HepG2 (cell line): ENCODE measurements at regions not wholly inside any gene's neighbourhood (a gene's known extent, or its start where the extent isn't known, plus 50 kb on each side); places are given as distances from the start of the nearest gene placed in this dataset.

Source experiments
- ATAC-seq: fragments of 200-7000 bp; cut with Tn5 transposase; 3 replicates; pipeline ENCODE4 v1.9.1; 2020; ENCODE audit warnings: mild to moderate bottlenecking, moderate library complexity
- BruUV-seq: library from RNA; stranded (reverse); fragments of 400-500 nt; replicated peaks from 2 replicates; lab custom pipeline; 2021; lab: Mats Ljungman, UMichigan
- CTCF ChIA-PET: fragments of 300-600 bp; formaldehyde crosslinking; extraction: SDS; loops from one replicate; lab custom pipeline; 2021; ENCODE audit warnings: low total read pairs, inconsistent platforms, low intra/inter-chr PET ratio; lab: Yijun Ruan, JAX
- POLR2A ChIA-PET: fragments of 350-600 bp; sonication (Branson Sonifier 250); formaldehyde crosslinking; loops from one replicate; lab custom pipeline; 2020; ENCODE audit warnings: antibody characterized with exemption, inconsistent platforms; lab: Yijun Ruan, JAX
- DNase-seq: peaks from one replicate; pipeline ENCODE4 v3.0.0-alpha.2; 2015; ENCODE audit warnings: low spot score
- FAIRE-seq: peaks from 3 replicates; lab custom pipeline; 2011; peaks lifted over from hg19 to GRCh38; lab: Jason Lieb, UNC
- H2AFZ ChIP-seq: one replicate; pipeline ENCODE4 v1.6.1; 2011; ENCODE audit warnings: low read length, inconsistent platforms
- H3K27ac ChIP-seq: fragments of 300-600 bp; 3 replicates; pipeline ENCODE4 v1.8.0; 2011; ENCODE audit warnings: mixed run types, mild to moderate bottlenecking, mixed read lengths, low read length, inconsistent platforms; ENCODE audit not compliant: insufficient read depth; ENCODE audit errors: extremely low read length
- H3K27me3 ChIP-seq, 2 experiments: fragments of 200-600 bp in 1 of 2; 2 replicates in 1 of 2; 3 replicates in 1 of 2; pipeline versions ENCODE4 v1.6.0 to v1.8.0; 2011; ENCODE audit warnings: low read length in 2 of 2, mild to moderate bottlenecking in 2 of 2, moderate library complexity in 2 of 2, inconsistent platforms in 1 of 2; ENCODE audit not compliant: insufficient read depth in 2 of 2, control insufficient read depth in 1 of 2
- H3K36me3 ChIP-seq, 2 experiments: fragments of 200-600 bp in 1 of 2; replicated peaks in 1 of 2; 2 replicates in 1 of 2; 3 replicates in 1 of 2; pipeline versions ENCODE4 v1.5.1 to v1.8.0; 2011; ENCODE audit warnings: low read length in 2 of 2, inconsistent platforms in 1 of 2; ENCODE audit not compliant: insufficient read depth in 2 of 2, control insufficient read depth in 1 of 2
- H3K4me1 ChIP-seq: 2 replicates; pipeline ENCODE4 v1.5.1; 2012; ENCODE audit warnings: low read length, inconsistent platforms; ENCODE audit not compliant: insufficient read depth
- H3K4me2 ChIP-seq: 2 replicates; pipeline ENCODE4 v1.6.0; 2011; ENCODE audit warnings: low read depth, low read length, inconsistent platforms
- H3K4me3 ChIP-seq, 3 experiments: fragments of 200-600 bp in 1 of 3; sonication (generic), shearing (Covaris generic) in 1 of 3; replicated peaks in 1 of 3; 2 replicates each; pipeline ENCODE4 v1.5.1; 2011 to 2016; ENCODE audit warnings: low read length in 3 of 3, inconsistent platforms in 2 of 3, low read depth in 2 of 3, mild to moderate bottlenecking in 2 of 3, control low read depth in 1 of 3, mixed read lengths in 1 of 3; ENCODE audit not compliant: insufficient read depth in 1 of 3
- H3K79me2 ChIP-seq: one replicate; pipeline ENCODE4 v1.6.1; 2011; ENCODE audit warnings: low read length, inconsistent platforms; ENCODE audit not compliant: insufficient read depth
- H3K9ac ChIP-seq: 2 replicates; pipeline ENCODE4 v1.6.0; 2011; ENCODE audit warnings: mild to moderate bottlenecking, low read depth, low read length, inconsistent platforms; ENCODE audit not compliant: insufficient read depth
- H3K9me3 ChIP-seq: 2 replicates; pipeline ENCODE4 v1.5.1; 2012; ENCODE audit warnings: mild to moderate bottlenecking, low read length
- H4K20me1 ChIP-seq: 2 replicates; pipeline ENCODE4 v1.6.0; 2011; ENCODE audit warnings: inconsistent platforms, mild to moderate bottlenecking, low read length, moderate library complexity; ENCODE audit not compliant: insufficient read depth
- ATRX ChIP-seq: sonication (generic); formaldehyde crosslinking; IDR thresholded peaks from 2 replicates; pipeline ENCODE4 v1.4.0; 2020; ENCODE audit warnings: missing genetic modification reagents, borderline replicate concordance
- GPN1 ChIP-seq: sonication (generic); formaldehyde crosslinking; IDR thresholded peaks from 2 replicates; pipeline ENCODE4 v1.5.1; 2020; ENCODE audit warnings: missing genetic modification reagents, borderline replicate concordance
- IRX3 ChIP-seq: sonication (generic); formaldehyde crosslinking; IDR thresholded peaks from 2 replicates; pipeline ENCODE4 v1.8.1; 2023; ENCODE audit warnings: mild to moderate bottlenecking, low read depth, missing genetic modification reagents, borderline replicate concordance
- JUNB ChIP-seq: sonication (generic); formaldehyde crosslinking; IDR thresholded peaks from 2 replicates; pipeline ENCODE4 v1.8.0; 2022; ENCODE audit warnings: missing genetic modification reagents, mild to moderate bottlenecking, borderline replicate concordance
- KAT2B ChIP-seq: fragments of 150-350 bp; IDR thresholded peaks from 2 replicates; pipeline ENCODE4 v1.6.1; 2014; ENCODE audit warnings: low read depth, low read length, borderline replicate concordance
- NCOA1 ChIP-seq: sonication (generic); formaldehyde crosslinking; IDR thresholded peaks from 2 replicates; pipeline ENCODE4 v1.9.0; 2021; ENCODE audit warnings: missing genetic modification reagents
- PHF5A ChIP-seq: IDR thresholded peaks from one replicate; pipeline ENCODE4 v1.6.1; 2018; ENCODE audit warnings: low read depth, missing genetic modification reagents; ENCODE audit not compliant: unreplicated experiment
- POLR2A ChIP-seq, 2 experiments: IDR thresholded peaks; 2 replicates each; pipeline ENCODE4 v1.6.1; 2011; ENCODE audit warnings: low read depth in 2 of 2, low read length in 2 of 2, mild to moderate bottlenecking in 1 of 2, moderate library complexity in 1 of 2; ENCODE audit not compliant: insufficient read depth in 1 of 2
- ZBTB21 ChIP-seq: sonication (generic); formaldehyde crosslinking; IDR thresholded peaks from 2 replicates; pipeline ENCODE4 v1.4.0; 2020; ENCODE audit warnings: missing genetic modification reagents
- ZFX ChIP-seq: sonication (generic); formaldehyde crosslinking; IDR thresholded peaks from 2 replicates; pipeline ENCODE4 v1.4.0; 2020; ENCODE audit warnings: mild to moderate bottlenecking, low read depth, missing genetic modification reagents, moderate library complexity
- ZNF75D ChIP-seq: sonication (generic); formaldehyde crosslinking; IDR thresholded peaks from 2 replicates; pipeline ENCODE4 v1.8.1; 2023; ENCODE audit warnings: missing genetic modification reagents, mild to moderate bottlenecking, borderline replicate concordance
- ZSCAN20 ChIP-seq: sonication (generic); formaldehyde crosslinking; IDR thresholded peaks from 2 replicates; pipeline ENCODE4 v1.4.0; 2020; ENCODE audit warnings: missing genetic modification reagents, mild to moderate bottlenecking, borderline replicate concordance
- WGBS: methylation state at CpG from one replicate; pipeline ENCODE4 v1.1.6; 2017; ENCODE audit warnings: low lambda C conversion rate; 5-methylcytosine and 5-hydroxymethylcytosine counted together
- in situ Hi-C: cut with HindIII; loops from 2 replicates; pipeline ENCODE4 v1.10.0; 2017; ENCODE audit warnings: low pct_unique_long_range_greater_than_20kb; ENCODE audit not compliant: extremely low pct_ligation_motif_present
- intact Hi-C: fragments of 100-400 bp; cut with micrococcal nuclease; formaldehyde crosslinking; loops from one replicate; pipeline ENCODE4 v1.10.0; 2022; ENCODE audit not compliant: unreplicated experiment
- TF ChIP-seq, protein P1 (sequence below): IDR thresholded peaks from 2 replicates; pipeline ENCODE4 v1.6.1; 2016
- TF ChIP-seq, protein P2 (sequence below): sonication (generic); formaldehyde crosslinking; IDR thresholded peaks from 2 replicates; pipeline ENCODE4; 2020; ENCODE audit warnings: missing genetic modification reagents, mild to moderate bottlenecking, borderline replicate concordance
- TF ChIP-seq, protein P3 (sequence below): sonication (generic); formaldehyde crosslinking; IDR thresholded peaks from 2 replicates; pipeline ENCODE4 v1.4.0; 2020; ENCODE audit warnings: missing genetic modification reagents
- TF ChIP-seq, protein P4 (sequence below): IDR thresholded peaks from 2 replicates; pipeline ENCODE4 v1.6.1; 2016; ENCODE audit warnings: missing biosample characterization, missing genetic modification reagents, low read depth
- TF ChIP-seq, protein P5 (sequence below): sonication (generic); formaldehyde crosslinking; conservative IDR thresholded peaks from 2 replicates; pipeline ENCODE4 v1.4.0; 2020; ENCODE audit warnings: missing genetic modification reagents

DNA sequence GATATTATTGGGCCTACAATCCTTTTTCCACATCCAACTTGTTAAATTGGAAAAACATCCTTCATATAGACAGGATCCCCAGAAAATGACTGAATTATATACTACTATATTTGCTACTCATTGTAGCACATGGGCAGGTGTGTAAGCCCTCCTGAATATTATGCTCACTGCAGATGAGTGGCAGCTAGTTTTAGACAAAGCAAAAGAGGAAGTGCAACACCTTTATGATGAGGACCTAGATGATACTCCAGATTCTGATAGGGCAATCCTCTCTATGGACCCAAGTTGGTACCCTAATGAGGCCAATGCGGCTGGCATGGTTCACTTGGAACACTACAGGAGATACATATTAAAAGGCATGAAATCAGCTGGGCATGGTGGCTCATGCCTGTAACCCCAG lies 119.1 kb upstream of the PLCL2 start:
- Histone ChIP-seq H3K9ac (no peak overlapping the region), H3K9me3 (no peaks in the 10 kb centered on the region), H3K27ac (no peak overlapping the region), H3K79me2 (no peaks in the 10 kb centered on the region), H3K4me3 (no peak overlapping the region), H3K4me1 (no peaks in the 10 kb centered on the region), H3K36me3 (no peaks in the 10 kb centered on the region), H3K4me2 (no peak overlapping the region), H3K27me3 (peaks cover 1 to 4% of the 10 kb centered on the region in 2 experiments; a peak in 2 of 5 replicates), H2AFZ (no peak overlapping the region), H4K20me1 (no peaks in the 10 kb centered on the region)
- WGBS: 50% methylated on average over 1 of the region's 1 CpG
- intact Hi-C loops (no loop called here), in situ Hi-C loops (no loop called here)
- ATAC-seq (no peak), FAIRE-seq (no peak), DNase-seq (no peak)
- CTCF ChIA-PET: no interaction called here
- no TSS peak for BruUV-seq
- POLR2A ChIA-PET: no interaction called here
- TF ChIP-seq, protein P1, sequence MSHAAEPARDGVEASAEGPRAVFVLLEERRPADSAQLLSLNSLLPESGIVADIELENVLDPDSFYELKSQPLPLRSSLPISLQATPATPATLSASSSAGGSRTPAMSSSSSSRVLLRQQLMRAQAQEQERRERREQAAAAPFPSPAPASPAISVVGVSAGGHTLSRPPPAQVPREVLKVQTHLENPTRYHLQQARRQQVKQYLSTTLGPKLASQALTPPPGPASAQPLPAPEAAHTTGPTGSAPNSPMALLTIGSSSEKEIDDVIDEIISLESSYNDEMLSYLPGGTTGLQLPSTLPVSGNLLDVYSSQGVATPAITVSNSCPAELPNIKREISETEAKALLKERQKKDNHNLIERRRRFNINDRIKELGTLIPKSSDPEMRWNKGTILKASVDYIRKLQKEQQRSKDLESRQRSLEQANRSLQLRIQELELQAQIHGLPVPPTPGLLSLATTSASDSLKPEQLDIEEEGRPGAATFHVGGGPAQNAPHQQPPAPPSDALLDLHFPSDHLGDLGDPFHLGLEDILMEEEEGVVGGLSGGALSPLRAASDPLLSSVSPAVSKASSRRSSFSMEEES (CRISPR knock-in tag): no peak
- TF ChIP-seq, protein P2, sequence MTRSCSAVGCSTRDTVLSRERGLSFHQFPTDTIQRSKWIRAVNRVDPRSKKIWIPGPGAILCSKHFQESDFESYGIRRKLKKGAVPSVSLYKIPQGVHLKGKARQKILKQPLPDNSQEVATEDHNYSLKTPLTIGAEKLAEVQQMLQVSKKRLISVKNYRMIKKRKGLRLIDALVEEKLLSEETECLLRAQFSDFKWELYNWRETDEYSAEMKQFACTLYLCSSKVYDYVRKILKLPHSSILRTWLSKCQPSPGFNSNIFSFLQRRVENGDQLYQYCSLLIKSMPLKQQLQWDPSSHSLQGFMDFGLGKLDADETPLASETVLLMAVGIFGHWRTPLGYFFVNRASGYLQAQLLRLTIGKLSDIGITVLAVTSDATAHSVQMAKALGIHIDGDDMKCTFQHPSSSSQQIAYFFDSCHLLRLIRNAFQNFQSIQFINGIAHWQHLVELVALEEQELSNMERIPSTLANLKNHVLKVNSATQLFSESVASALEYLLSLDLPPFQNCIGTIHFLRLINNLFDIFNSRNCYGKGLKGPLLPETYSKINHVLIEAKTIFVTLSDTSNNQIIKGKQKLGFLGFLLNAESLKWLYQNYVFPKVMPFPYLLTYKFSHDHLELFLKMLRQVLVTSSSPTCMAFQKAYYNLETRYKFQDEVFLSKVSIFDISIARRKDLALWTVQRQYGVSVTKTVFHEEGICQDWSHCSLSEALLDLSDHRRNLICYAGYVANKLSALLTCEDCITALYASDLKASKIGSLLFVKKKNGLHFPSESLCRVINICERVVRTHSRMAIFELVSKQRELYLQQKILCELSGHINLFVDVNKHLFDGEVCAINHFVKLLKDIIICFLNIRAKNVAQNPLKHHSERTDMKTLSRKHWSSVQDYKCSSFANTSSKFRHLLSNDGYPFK: no peak
- no peak for TF ChIP-seq KAT2B
- no peak for TF ChIP-seq POLR2A (IDR thresholded peaks at IDR 0.05; ENCODE audit: insufficient read depth in 1 of 2, low read depth in 2 of 2, low read length in 2 of 2)
- TF ChIP-seq, protein P3, sequence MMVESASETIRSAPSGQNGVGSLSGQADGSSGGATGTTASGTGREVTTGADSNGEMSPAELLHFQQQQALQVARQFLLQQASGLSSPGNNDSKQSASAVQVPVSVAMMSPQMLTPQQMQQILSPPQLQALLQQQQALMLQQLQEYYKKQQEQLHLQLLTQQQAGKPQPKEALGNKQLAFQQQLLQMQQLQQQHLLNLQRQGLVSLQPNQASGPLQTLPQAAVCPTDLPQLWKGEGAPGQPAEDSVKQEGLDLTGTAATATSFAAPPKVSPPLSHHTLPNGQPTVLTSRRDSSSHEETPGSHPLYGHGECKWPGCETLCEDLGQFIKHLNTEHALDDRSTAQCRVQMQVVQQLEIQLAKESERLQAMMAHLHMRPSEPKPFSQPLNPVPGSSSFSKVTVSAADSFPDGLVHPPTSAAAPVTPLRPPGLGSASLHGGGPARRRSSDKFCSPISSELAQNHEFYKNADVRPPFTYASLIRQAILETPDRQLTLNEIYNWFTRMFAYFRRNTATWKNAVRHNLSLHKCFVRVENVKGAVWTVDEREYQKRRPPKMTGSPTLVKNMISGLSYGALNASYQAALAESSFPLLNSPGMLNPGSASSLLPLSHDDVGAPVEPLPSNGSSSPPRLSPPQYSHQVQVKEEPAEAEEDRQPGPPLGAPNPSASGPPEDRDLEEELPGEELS (CRISPR knock-in tag): no peak
- TF ChIP-seq GPN1 (CRISPR knock-in tag): no peak
- no peak for TF ChIP-seq ZNF75D (CRISPR knock-in tag)
- no peak for TF ChIP-seq JUNB (CRISPR knock-in tag)
- no peak for TF ChIP-seq ZFX (CRISPR knock-in tag)
- TF ChIP-seq ZBTB21: no peak
- no peak for TF ChIP-seq PHF5A (CRISPR knock-in tag)
- TF ChIP-seq, protein P4, sequence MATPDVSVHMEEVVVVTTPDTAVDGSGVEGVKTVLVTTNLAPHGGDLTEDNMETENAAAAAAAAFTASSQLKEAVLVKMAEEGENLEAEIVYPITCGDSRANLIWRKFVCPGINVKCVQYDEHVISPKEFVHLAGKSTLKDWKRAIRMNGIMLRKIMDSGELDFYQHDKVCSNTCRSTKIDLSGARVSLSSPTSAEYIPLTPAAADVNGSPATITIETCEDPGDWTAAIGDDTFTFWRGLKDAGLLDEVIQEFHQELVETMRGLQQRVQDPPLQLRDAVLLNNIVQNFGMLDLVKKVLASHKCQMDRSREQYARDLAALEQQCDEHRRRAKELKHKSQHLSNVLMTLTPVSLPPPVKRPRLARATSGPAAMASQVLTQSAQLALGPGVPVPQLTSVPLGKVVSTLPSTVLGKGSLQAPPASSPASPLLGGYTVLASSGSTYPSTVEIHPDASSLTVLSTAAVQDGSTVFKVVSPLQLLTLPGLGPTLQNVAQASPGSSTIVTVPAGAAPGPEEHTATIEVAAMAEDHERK (CRISPR knock-in tag): no peak
- TF ChIP-seq IRX3 (CRISPR knock-in tag): no peak
- TF ChIP-seq NCOA1 (CRISPR knock-in tag): no peak
- no peak for TF ChIP-seq ATRX (CRISPR knock-in tag)
- TF ChIP-seq, protein P5, sequence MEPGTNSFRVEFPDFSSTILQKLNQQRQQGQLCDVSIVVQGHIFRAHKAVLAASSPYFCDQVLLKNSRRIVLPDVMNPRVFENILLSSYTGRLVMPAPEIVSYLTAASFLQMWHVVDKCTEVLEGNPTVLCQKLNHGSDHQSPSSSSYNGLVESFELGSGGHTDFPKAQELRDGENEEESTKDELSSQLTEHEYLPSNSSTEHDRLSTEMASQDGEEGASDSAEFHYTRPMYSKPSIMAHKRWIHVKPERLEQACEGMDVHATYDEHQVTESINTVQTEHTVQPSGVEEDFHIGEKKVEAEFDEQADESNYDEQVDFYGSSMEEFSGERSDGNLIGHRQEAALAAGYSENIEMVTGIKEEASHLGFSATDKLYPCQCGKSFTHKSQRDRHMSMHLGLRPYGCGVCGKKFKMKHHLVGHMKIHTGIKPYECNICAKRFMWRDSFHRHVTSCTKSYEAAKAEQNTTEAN (CRISPR knock-in tag): no peak
- no peak for TF ChIP-seq ZSCAN20 (CRISPR knock-in tag)
